CD8-positive, alpha-beta memory T cell (primary cell): ENCODE measurements at regions not wholly inside any gene's neighbourhood (a gene's known extent, or its start where the extent isn't known, plus 50 kb on each side); places are given as distances from the start of the nearest gene placed in this dataset.

Source experiments
- CTCF ChIA-PET: fragments of 350-600 bp; sonication (Branson Sonifier 250); formaldehyde crosslinking; loops from one replicate; lab custom pipeline; 2021; ENCODE audit warnings: antibody characterized with exemption; lab: Charles Lee
- POLR2A ChIA-PET: fragments of 350-600 bp; sonication (Branson Sonifier 250); formaldehyde crosslinking; loops from one replicate; lab custom pipeline; 2021; ENCODE audit warnings: antibody characterized with exemption; lab: Charles Lee
- DNase-seq, 5 donors: peaks; one replicate each; pipeline versions ENCODE4 v3.0.0 to v3.0.0-alpha.2; 2020 to 2022; ENCODE audit warnings: mixed read lengths in 1 of 5
- H3K27ac ChIP-seq: one replicate; pipeline ENCODE4 v1.7.0; 2013; ENCODE audit warnings: low read depth, mild to moderate bottlenecking, low read length, moderate library complexity
- H3K27me3 ChIP-seq: 2 replicates; pipeline ENCODE4 v1.7.0; 2013; ENCODE audit warnings: low read length, mild to moderate bottlenecking; ENCODE audit not compliant: insufficient read depth, poor library complexity, severe bottlenecking
- H3K36me3 ChIP-seq: 2 replicates; pipeline ENCODE4 v1.7.0; 2013; ENCODE audit warnings: mild to moderate bottlenecking, low read length, moderate library complexity; ENCODE audit not compliant: insufficient read depth
- H3K4me1 ChIP-seq: 2 replicates; pipeline ENCODE4 v1.7.0; 2013; ENCODE audit warnings: mild to moderate bottlenecking, low read length, moderate library complexity; ENCODE audit not compliant: insufficient read depth
- H3K4me3 ChIP-seq: 2 replicates; pipeline ENCODE4 v1.7.0; 2013; ENCODE audit warnings: mild to moderate bottlenecking, low read length
- H3K9me3 ChIP-seq: 2 replicates; pipeline ENCODE4 v1.7.0; 2013; ENCODE audit warnings: mild to moderate bottlenecking, low read length
- H3K27ac Mint-ChIP-seq, 8 donors: one replicate each; pipeline ENCODE4 v1.8.0; 2020 to 2021; ENCODE audit warnings: mixed read lengths in 8 of 8, mild to moderate bottlenecking in 6 of 8, inconsistent platforms in 3 of 8, moderate library complexity in 3 of 8
- H3K27me3 Mint-ChIP-seq, 2 donors: one replicate each; pipeline ENCODE4 v1.8.0; 2020 to 2021; ENCODE audit warnings: mixed read lengths in 2 of 2, mild to moderate bottlenecking in 1 of 2, moderate library complexity in 1 of 2
- H3K36me3 Mint-ChIP-seq, 3 donors: one replicate each; pipeline ENCODE4 v1.8.0; 2020 to 2021; ENCODE audit warnings: mixed read lengths in 3 of 3, inconsistent platforms in 1 of 3, mild to moderate bottlenecking in 1 of 3
- H3K4me1 Mint-ChIP-seq, 3 donors: one replicate each; pipeline ENCODE4 v1.8.0; 2020 to 2021; ENCODE audit warnings: mixed read lengths in 3 of 3, inconsistent platforms in 1 of 3, mild to moderate bottlenecking in 1 of 3
- H3K4me3 Mint-ChIP-seq, 7 donors: one replicate each; pipeline ENCODE4 v1.8.0; 2020 to 2021; ENCODE audit warnings: mixed read lengths in 7 of 7, mild to moderate bottlenecking in 6 of 7, moderate library complexity in 4 of 7, inconsistent platforms in 2 of 7
- H3K9me3 Mint-ChIP-seq, 5 donors: one replicate each; pipeline ENCODE4 v1.8.0; 2020 to 2022; ENCODE audit warnings: mixed read lengths in 5 of 5, mild to moderate bottlenecking in 3 of 5, moderate library complexity in 2 of 5, inconsistent platforms in 1 of 5

GRCh38 chr10:124181656-124182055, 88.3 kb upstream of the CHST15 start:
- Mint-ChIP-seq H3K36me3 (no peaks in the 10 kb centered on the region), H3K9me3 (no peaks in the 10 kb centered on the region), H3K4me3 (no peak overlapping the region), H3K27ac (no peak overlapping the region), H3K27me3 (peaks cover 5 to 6% of the 10 kb centered on the region in 2 donors), H3K4me1 (no peaks in the 10 kb centered on the region)
- no peaks in the 10 kb centered on the region for H3K27me3 ChIP-seq
- no peak overlapping the region for H3K4me3 ChIP-seq
- H3K27ac ChIP-seq: no peak overlapping the region
- ChIA-PET CTCF (no interaction called here), POLR2A (no interaction called here)
- H3K36me3 ChIP-seq: no peaks in the 10 kb centered on the region
- no peak for DNase-seq
- H3K9me3 ChIP-seq: no peaks in the 10 kb centered on the region
- H3K4me1 ChIP-seq: no peaks in the 10 kb centered on the region

DNA sequence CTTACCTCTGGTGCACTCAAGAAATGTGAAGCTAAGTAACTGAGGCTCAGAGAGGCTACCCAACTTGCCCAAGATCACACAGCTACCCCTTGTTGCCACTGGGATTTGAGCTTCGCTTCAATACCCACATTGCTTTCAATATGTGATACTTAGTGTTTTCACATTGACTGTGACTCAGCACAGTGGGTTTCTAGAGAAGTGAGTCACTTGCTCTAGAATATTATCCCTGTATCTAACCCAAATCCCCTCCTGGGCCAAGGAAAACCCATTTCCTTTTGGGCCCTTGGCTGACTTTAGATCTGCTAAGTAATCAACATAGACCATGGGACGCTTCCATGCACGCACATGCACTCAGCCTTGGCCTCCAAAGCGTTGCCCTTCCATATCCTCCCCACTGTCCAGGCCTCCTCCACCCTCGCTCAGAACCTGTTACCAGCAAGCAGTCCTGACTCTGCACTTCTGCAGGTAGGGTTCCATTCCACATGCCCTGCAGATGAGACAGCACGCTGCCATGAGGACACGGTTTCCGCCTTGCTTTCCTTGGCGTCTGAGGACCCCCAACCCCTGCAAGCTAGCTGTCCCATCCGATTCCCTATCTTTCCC, 87.7 kb upstream of the CHST15 start:
- no peaks in the 10 kb centered on the region for H3K4me1 ChIP-seq
- POLR2A ChIA-PET: no interaction called here
- no peak overlapping the region for H3K4me3 ChIP-seq
- H3K36me3 ChIP-seq: no peaks in the 10 kb centered on the region
- H3K27me3 ChIP-seq: no peaks in the 10 kb centered on the region
- DNase-seq: no peak
- no peaks in the 10 kb centered on the region for H3K9me3 Mint-ChIP-seq
- CTCF ChIA-PET: no interaction called here
- no peak overlapping the region for H3K4me3 Mint-ChIP-seq
- H3K4me1 Mint-ChIP-seq: no peaks in the 10 kb centered on the region
- H3K27ac ChIP-seq: no peak overlapping the region
- H3K9me3 ChIP-seq: no peaks in the 10 kb centered on the region
- H3K27me3 Mint-ChIP-seq: peaks cover 5 to 8% of the 10 kb centered on the region in 2 donors
- H3K27ac Mint-ChIP-seq: no peak overlapping the region
- no peaks in the 10 kb centered on the region for H3K36me3 Mint-ChIP-seq

- Histone ChIP-seq H3K27me3 (no peaks in the 10 kb centered on the region), H3K4me1 (no peaks in the 10 kb centered on the region), H3K9me3 (no peaks in the 10 kb centered on the region), H3K27ac (no peak overlapping the region), H3K4me3 (no peak overlapping the region), H3K36me3 (no peaks in the 10 kb centered on the region)
- POLR2A ChIA-PET: no interaction called here
- no peaks in the 10 kb centered on the region for H3K36me3 Mint-ChIP-seq
- peaks cover 5 to 15% of the 10 kb centered on the region in 2 donors for H3K27me3 Mint-ChIP-seq
- no peak overlapping the region for H3K27ac Mint-ChIP-seq
- H3K4me1 Mint-ChIP-seq: no peaks in the 10 kb centered on the region
- no peak for DNase-seq
- no peak overlapping the region for H3K4me3 Mint-ChIP-seq
- H3K9me3 Mint-ChIP-seq: no peaks in the 10 kb centered on the region
- CTCF ChIA-PET: no interaction called here
Measured at GRCh38 chr10:124180044-124180745, 86.8 kb upstream of the CHST15 start.

GRCh38 chr10:124179308-124180043, 86.1 kb upstream of the CHST15 start:
- Histone ChIP-seq H3K9me3 (no peaks in the 10 kb centered on the region), H3K27me3 (no peaks in the 10 kb centered on the region), H3K36me3 (no peaks in the 10 kb centered on the region), H3K4me3 (no peak overlapping the region), H3K4me1 (no peaks in the 10 kb centered on the region), H3K27ac (no peak overlapping the region)
- ChIA-PET POLR2A (no interaction called here), CTCF (no interaction called here)
- no peaks in the 10 kb centered on the region for H3K4me1 Mint-ChIP-seq
- no peaks in the 10 kb centered on the region for H3K36me3 Mint-ChIP-seq
- H3K4me3 Mint-ChIP-seq: no peak overlapping the region
- H3K27me3 Mint-ChIP-seq: peaks cover 5 to 15% of the 10 kb centered on the region in 2 donors
- no peak for DNase-seq
- no peaks in the 10 kb centered on the region for H3K9me3 Mint-ChIP-seq
- no peak overlapping the region for H3K27ac Mint-ChIP-seq

- H3K9me3 Mint-ChIP-seq: peaks cover 0 to 1% (median 0%) of the 10 kb centered on the region in 5 donors
Measured at GRCh38 chr10:124177180-124177518, 83.8 kb upstream of the CHST15 start.

DNA sequence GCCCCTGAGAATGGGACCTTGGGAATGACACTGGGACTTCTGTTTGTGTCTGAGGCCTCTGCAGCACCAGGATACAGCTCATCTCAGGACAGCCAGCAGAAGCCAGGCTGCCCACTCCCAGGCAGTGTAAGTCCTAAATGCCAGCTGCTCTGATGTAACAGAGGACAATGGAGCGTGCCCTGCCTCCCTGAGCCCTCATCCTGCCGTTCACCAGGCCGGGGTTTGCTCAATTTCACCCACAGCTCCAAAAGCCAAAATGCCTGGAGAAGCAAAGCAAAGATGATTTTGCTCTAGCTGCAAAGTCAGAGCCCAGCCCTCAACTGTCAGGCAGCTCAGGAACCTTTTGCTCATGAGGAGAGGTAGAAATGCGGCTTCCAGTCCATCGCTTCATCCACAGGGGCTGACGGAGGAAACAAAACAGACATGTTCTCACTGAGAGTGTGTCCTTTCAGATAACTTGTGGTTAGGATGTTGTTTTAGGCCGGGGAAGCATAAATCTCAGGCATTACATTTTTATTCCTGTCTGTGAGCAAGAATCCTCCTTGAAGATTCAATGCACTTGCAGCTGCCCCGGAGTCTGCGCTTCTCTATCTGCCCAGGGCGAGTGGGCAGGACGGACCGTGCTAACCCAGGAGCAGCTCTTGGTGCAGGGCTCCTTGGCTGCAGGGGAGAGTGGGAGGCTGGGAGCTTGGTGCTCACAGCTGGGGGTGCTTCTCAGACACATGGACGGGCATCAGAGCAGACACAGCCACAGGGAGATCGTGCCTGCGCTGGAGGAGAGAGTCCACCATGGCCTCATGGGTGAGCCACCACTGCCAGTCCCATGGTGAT, 83.2 kb upstream of the CHST15 start:
- Mint-ChIP-seq H3K27ac (no peak overlapping the region), H3K36me3 (no peaks in the 10 kb centered on the region), H3K9me3 (peaks cover 0 to 1% (median 0%) of the 10 kb centered on the region in 5 donors), H3K27me3 (peaks cover 5 to 18% of the 10 kb centered on the region in 2 donors), H3K4me1 (no peaks in the 10 kb centered on the region), H3K4me3 (no peak overlapping the region)
- CTCF ChIA-PET: no interaction called here
- Histone ChIP-seq H3K9me3 (no peaks in the 10 kb centered on the region), H3K27ac (no peak overlapping the region), H3K4me1 (no peaks in the 10 kb centered on the region), H3K36me3 (no peaks in the 10 kb centered on the region), H3K4me3 (no peak overlapping the region), H3K27me3 (no peaks in the 10 kb centered on the region)
- no peak for DNase-seq
- POLR2A ChIA-PET: no interaction called here

More at GRCh38 chr10:124177180-124177518, 83.8 kb upstream of the CHST15 start:
- POLR2A ChIA-PET: no interaction called here
- H3K27me3 ChIP-seq: no peaks in the 10 kb centered on the region
- no peaks in the 10 kb centered on the region for H3K36me3 ChIP-seq
- Mint-ChIP-seq H3K4me3 (no peak overlapping the region), H3K27me3 (peaks cover 5 to 18% of the 10 kb centered on the region in 2 donors), H3K27ac (no peak overlapping the region), H3K36me3 (no peaks in the 10 kb centered on the region), H3K4me1 (no peaks in the 10 kb centered on the region)
- H3K4me3 ChIP-seq: no peak overlapping the region
- H3K9me3 ChIP-seq: no peaks in the 10 kb centered on the region
- no peaks in the 10 kb centered on the region for H3K4me1 ChIP-seq
- no peak for DNase-seq
- no peak overlapping the region for H3K27ac ChIP-seq
- CTCF ChIA-PET: no interaction called here

GRCh38 chr10:124175701-124176348, 82.4 kb upstream of the CHST15 start:
- DNase-seq: no peak
- CTCF ChIA-PET: no interaction called here

More at GRCh38 chr10:124175701-124176348, 82.4 kb upstream of the CHST15 start:
- no peaks in the 10 kb centered on the region for H3K27me3 ChIP-seq
- no peaks in the 10 kb centered on the region for H3K4me1 ChIP-seq
- H3K27ac Mint-ChIP-seq: no peak overlapping the region
- H3K36me3 Mint-ChIP-seq: no peaks in the 10 kb centered on the region
- no peaks in the 10 kb centered on the region for H3K9me3 ChIP-seq
- POLR2A ChIA-PET: no interaction called here
- H3K36me3 ChIP-seq: no peaks in the 10 kb centered on the region
- H3K4me3 Mint-ChIP-seq: no peak overlapping the region
- no peak overlapping the region for H3K4me3 ChIP-seq
- no peaks in the 10 kb centered on the region for H3K4me1 Mint-ChIP-seq
- peaks cover 5 to 18% of the 10 kb centered on the region in 2 donors for H3K27me3 Mint-ChIP-seq
- peaks cover 0 to 1% (median 0%) of the 10 kb centered on the region in 5 donors for H3K9me3 Mint-ChIP-seq
- H3K27ac ChIP-seq: no peak overlapping the region
